HG03280 (cell line): ENCODE measurements at regions not wholly inside any gene's neighbourhood (a gene's known extent, or its start where the extent isn't known, plus 50 kb on each side); places are given as distances from the start of the nearest gene placed in this dataset.

Experiments used
- ATAC-seq: cut with Tn5 transposase; IDR thresholded peaks from one replicate; pipeline ENCODE4 v1.9.1; 2021; ENCODE audit warnings: mild to moderate bottlenecking, moderate library complexity; ENCODE audit not compliant: unreplicated experiment

GRCh38 chr9:82567953-82568352 is 495.0 kb downstream of the RASEF start:
- no peak for ATAC-seq

- ATAC-seq = no peak
These were observed 492.7 kb downstream of the RASEF start for GRCh38 chr9:82570226-82570625.

- no peak for ATAC-seq
These were observed 491.4 kb downstream of the RASEF start for GRCh38 chr9:82571540-82571939.

DNA sequence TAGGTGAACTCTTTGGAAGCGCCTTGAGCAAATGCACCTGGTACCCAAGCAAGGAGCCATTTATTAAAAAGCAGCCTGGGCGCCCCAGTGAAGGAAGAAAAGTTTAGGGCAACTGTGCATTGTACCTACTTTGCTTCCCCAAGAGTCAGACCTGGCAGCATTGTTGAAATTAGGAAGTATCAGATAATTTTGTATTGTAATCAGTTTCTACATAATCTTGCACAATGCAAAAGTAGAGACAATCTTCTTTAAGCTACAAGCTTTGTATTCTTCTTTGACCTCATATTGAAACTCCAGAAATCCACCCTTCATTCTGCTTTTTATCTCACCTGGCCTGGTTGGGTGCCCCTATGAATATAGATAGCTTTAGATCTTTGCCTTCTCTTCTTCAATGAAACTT is 490.8 kb downstream of the RASEF start:
- ATAC-seq = no peak

DNA sequence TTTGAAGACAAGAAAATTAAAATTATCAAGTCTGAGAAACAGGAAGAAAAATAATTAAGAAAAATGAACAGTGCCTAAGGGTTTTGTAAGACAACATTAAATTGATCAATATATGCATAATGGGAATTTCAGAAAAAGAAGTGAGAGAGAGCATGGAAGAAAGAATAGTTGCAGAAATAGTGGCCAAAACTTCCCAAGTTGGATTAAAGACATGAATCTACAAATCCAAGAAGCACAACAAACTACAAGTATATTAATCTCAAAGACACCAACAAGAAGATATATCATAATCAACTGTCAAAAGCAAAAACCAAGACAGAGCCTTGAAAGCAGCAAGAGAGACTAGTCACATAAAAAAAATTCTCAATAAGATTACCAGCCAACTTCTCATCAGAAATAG is 488.0 kb downstream of the RASEF start:
- no peak for ATAC-seq

GRCh38 chr9:82580921-82581320 is 482.0 kb downstream of the RASEF start:
- ATAC-seq = no peak

GRCh38 chr9:82581516-82581915 is 481.4 kb downstream of the RASEF start:
- ATAC-seq = no peak

DNA sequence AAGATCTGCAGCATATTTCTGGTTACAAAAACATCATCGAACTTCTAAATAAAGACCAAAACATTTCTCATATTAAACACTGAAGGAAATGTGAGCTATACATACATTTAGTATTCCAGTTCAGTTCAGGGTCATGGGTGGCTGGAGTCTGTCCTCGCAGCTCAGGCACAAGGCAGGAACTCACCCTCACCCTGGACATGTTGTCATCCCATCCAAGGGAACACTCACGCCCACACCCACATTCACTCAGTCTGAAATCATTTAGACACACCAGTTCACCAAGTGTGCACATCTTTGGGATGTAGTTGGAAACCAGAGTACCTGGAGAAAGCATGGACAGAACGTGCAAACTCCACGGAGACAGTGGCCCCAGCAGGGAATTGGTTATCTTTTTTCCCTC is 481.0 kb downstream of the RASEF start:
- ATAC-seq = no peak

DNA sequence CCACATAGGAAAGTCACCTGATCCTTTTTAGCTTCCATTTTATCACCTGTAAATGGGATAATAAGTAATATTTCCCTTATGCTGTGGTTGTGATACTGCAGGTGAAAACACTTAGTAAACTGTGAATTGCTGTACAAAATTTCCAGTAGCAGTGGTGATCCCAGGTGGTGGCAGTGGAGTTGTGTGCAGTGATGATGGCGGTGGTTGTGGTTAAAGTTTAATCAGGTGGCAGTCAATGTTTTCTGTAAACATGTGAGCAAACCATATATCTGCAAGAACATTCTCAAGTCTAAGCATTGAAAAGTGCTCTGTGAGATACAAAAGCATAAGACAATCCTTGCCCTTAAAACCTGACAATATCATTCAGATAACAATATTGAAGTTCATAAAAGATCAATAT is 480.2 kb downstream of the RASEF start:
- no peak for ATAC-seq

- no peak for ATAC-seq
These were observed 479.4 kb downstream of the RASEF start for GRCh38 chr9:82583524-82583923.

DNA sequence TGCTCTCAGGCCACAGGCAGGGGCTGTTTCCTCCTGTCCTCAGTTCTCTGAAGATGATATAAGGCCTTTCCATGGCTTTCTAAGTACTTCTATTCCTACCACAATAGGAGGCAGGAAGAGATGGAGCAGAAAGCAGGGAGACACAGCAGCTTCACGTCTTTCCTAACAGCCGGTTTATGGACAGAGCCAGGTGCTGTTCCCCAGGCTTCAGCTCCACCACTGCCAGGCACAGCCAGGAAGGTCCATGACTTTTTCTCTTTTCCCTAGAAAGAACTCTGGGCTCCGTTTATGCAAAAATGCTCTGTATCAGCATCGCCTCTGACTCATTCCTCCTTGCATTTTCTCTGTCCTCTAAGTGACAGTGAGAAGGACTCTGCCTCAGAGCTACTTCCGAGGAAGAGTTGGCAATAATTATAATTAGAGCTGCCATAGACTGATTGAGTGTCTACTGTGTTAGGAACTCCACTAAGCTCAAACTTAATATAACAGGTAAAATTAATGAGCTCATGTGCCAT is 478.5 kb downstream of the RASEF start:
- no peak for ATAC-seq

GRCh38 chr9:82586918-82587356 is 476.0 kb downstream of the RASEF start:
- no peak for ATAC-seq

GRCh38 chr9:82588301-82589180 is 474.4 kb downstream of the RASEF start:
- ATAC-seq = no peak

DNA sequence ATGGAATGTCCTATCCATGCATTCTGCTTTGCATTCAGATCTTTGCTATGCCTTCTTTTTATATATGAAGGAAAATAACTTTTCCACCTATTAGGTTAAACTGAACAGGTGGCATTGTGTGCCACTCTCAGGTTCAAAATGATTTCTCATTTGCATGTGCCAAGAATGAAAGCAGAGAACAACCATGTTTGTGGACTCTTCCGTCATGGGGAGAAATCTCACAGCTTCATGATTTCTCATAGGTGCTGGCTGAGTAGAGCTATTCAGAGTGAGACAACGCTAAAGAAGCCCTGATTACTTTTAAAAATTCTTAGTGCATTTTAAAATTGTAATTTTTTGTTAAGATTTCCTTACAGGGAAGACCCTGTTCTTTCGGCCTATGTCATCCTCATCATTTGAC is 472.1 kb downstream of the RASEF start:
- no peak for ATAC-seq

- ATAC-seq = no peak
These were observed 469.4 kb downstream of the RASEF start for GRCh38 chr9:82593501-82593900.

DNA sequence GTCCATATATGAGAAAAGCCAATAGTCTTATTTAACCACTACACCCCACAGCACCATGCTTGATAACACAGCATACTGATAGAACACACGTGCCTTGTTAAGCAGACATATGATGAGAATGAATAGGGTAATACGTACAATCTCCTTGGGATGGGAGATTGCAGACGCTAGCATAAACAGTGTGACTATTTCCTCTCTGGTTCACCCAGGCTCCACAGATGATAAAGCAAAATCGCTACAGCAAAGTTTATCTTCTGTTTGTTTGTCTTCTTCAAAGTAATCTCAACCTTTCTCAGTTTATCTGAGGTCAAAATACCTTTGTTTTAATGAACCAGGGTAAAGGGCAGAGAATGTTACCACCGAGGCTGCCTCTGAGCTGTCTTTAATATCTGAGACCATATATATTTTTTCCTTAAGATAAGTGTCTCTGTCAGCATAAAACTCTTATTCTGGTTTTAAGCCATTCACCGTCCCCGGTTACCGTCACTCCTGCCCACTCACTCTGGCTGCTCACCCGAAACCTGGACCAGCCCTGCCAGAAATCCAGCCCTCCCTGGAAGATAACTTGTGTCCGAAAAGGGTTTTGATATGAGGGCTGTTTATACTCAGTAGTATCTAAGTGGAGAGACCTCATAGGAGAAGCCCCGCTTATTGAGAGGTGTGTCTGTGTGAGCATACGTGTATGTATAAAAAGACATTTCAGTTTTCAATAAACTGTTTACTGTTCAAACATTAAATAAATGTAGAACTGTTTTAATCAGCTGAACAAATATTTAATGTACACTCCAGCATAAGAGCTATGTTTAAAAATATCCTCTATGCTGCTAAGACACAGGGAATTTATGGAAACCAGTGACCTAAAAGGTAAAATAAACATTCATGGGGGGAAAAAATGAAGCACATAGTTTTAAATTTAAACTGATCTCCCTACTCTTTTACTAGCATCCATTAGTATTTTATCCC is 465.4 kb downstream of the RASEF start:
- ATAC-seq = no peak

DNA sequence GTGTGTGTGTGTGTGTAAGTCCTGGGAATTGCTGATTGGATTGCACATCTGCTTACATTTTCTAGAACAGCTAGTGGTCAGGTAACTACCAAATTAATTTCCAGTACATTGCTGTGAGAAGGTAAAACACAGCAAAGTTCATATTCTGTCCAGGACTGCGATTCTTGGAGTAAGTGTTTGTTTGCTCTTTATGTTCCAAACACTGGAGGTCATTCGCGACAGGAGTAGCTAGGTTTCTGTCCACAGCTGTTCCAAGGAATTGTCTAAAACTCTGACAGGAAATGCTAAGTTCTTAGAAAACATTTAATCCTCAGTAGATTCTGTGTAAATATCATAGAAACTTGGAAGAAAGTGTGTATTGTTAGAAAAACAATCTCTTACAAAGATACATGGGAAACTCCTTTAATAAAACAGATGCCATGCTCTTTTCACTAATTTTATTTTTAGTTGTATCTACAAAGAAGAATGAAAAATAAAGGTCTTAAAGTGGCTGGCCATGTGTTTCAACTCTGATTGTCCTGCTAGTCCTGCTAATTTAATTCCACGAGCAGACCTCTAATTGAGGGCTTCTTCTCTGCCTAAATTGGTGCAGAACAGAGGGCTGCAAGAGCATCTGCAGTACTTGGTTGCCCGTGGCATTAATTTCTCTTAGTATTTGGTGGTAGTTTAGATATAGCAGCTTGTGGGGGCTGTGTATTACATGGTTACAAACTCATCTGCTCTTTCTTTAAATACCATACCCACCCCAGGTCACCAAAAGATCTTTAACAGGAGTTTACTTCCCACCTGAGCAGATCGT is 464.5 kb downstream of the RASEF start:
- no peak for ATAC-seq

- no peak for ATAC-seq
These were observed 463.5 kb downstream of the RASEF start for GRCh38 chr9:82599336-82599949.

DNA sequence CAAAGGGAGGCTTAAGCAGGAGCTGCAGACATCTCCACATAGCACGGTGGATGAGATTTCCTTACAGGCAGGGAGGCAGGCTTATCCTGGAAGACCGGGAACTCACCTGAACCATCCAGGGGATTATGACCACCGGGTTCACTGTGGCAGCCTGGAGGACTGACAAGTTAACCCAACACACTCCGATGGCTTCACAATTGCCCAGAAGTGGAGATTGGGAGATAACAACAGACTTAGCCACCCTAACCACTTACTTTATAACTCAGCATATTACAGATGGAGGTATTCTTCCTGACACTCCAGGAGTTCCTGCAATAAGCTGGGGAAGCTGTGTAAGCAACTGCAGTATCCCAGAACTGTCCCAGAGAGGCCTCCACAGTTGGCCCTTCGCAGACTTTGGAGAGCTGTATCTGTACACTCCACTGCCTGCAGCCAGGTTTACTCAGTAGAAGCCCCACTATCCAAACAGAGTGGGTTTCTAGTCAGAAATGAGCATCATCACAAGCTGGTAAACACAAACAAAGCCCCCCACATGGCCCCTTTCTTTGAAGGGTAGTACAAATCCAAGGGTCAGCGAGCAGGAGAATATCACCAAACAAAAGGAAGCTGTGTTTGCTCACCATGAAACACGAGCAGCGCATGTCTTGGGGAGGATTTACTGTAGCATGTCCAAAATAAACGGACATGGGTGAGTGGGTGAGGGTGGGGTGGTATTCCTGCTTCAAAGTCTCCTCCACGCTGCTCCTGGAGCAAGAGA is 462.2 kb downstream of the RASEF start:
- ATAC-seq = no peak
